HepG2 (cell line): ENCODE measurements at regions not wholly inside any gene's neighbourhood (a gene's known extent, or its start where the extent isn't known, plus 50 kb on each side); places are given as distances from the start of the nearest gene placed in this dataset.

Source experiments
- BCL6 ChIP-seq: IDR thresholded peaks from 2 replicates; pipeline ENCODE4 v1.6.1; 2016; ENCODE audit warnings: missing genetic modification reagents, missing compliant biosample characterization
- CHD4 ChIP-seq: fragments of 200-600 bp; sonication (generic); IDR thresholded peaks from 2 replicates; pipeline ENCODE4 v1.7.0; 2017; ENCODE audit warnings: mild to moderate bottlenecking, low read length, borderline replicate concordance
- CTCF ChIP-seq: sonication (generic); formaldehyde crosslinking; IDR thresholded peaks from 2 replicates; pipeline ENCODE4 v1.5.0; 2020; ENCODE audit warnings: mild to moderate bottlenecking, missing genetic modification reagents, moderate library complexity
- ETV5 ChIP-seq: IDR thresholded peaks from 2 replicates; pipeline ENCODE4 v1.6.1; 2018; ENCODE audit warnings: missing biosample characterization, missing genetic modification reagents, inconsistent platforms, borderline replicate concordance
- KAT7 ChIP-seq: IDR thresholded peaks from 2 replicates; pipeline ENCODE4 v1.6.1; 2018; ENCODE audit warnings: borderline replicate concordance, missing compliant biosample characterization
- POLR2A ChIP-seq, 2 experiments: IDR thresholded peaks; 2 replicates each; pipeline ENCODE4 v1.6.1; 2011; ENCODE audit warnings: low read depth in 2 of 2, low read length in 2 of 2, mild to moderate bottlenecking in 1 of 2, moderate library complexity in 1 of 2; ENCODE audit not compliant: insufficient read depth in 1 of 2
- PRPF4 ChIP-seq: fragments of 200-400 bp; formaldehyde crosslinking; IDR thresholded peaks from 2 replicates; pipeline ENCODE4 v1.6.1; 2016; ENCODE audit warnings: low read length, low read depth; ENCODE audit not compliant: poor library complexity, severe bottlenecking
- ZNF691 ChIP-seq: sonication (generic); formaldehyde crosslinking; IDR thresholded peaks from 2 replicates; pipeline ENCODE4 v1.4.0; 2020; ENCODE audit warnings: missing genetic modification reagents, low read depth, mild to moderate bottlenecking, borderline replicate concordance
- ZNF841 ChIP-seq: sonication (generic); formaldehyde crosslinking; IDR thresholded peaks from 2 replicates; pipeline ENCODE4 v1.8.1; 2023; ENCODE audit warnings: missing genetic modification reagents, borderline replicate concordance

GRCh38 chr2:12074845-12075217, 328.4 kb downstream of the LPIN1 start:
- TF ChIP-seq CTCF (no peak), BCL6 (CRISPR knock-in tag) (no peak), ZNF841 (no peak), CHD4 (no peak), ZNF691 (CRISPR knock-in tag) (no peak), KAT7 (CRISPR knock-in tag) (no peak), PRPF4 (no peak), ETV5 (no peak), POLR2A (IDR thresholded peaks at IDR 0.05; ENCODE audit: insufficient read depth in 1 of 2, low read depth in 2 of 2, low read length in 2 of 2) (no peak)
